Liver (tissue), 8 donors: ENCODE measurements at regions not wholly inside any gene's neighbourhood (a gene's known extent, or its start where the extent isn't known, plus 50 kb on each side); places are given as distances from the start of the nearest gene placed in this dataset.

Source experiments
- DNase-seq: peaks from one replicate; pipeline ENCODE4 v3.0.0-alpha.2; 2017; ENCODE audit warnings: low spot score
- H3K27ac ChIP-seq, 2 donors: one replicate each; pipeline ENCODE4 v1.7.0; 2013; ENCODE audit warnings: inconsistent platforms in 2 of 2, low read length in 2 of 2, control low read depth in 1 of 2, low read depth in 1 of 2, mild to moderate bottlenecking in 1 of 2
- H3K27me3 ChIP-seq, 4 donors: one replicate each; pipeline versions ENCODE4 v1.6.1 to v1.7.0; 2013; ENCODE audit warnings: low read length in 3 of 4, inconsistent platforms in 1 of 4, mild to moderate bottlenecking in 1 of 4, moderate library complexity in 1 of 4; ENCODE audit not compliant: control insufficient read depth in 4 of 4, insufficient read depth in 4 of 4
- H3K36me3 ChIP-seq, 4 donors: one replicate each; pipeline versions ENCODE4 v1.6.1 to v1.7.0; 2013; ENCODE audit warnings: low read length in 3 of 4, mild to moderate bottlenecking in 3 of 4, low read depth in 1 of 4, moderate library complexity in 1 of 4; ENCODE audit not compliant: control insufficient read depth in 4 of 4, insufficient read depth in 3 of 4
- H3K4me1 ChIP-seq, 4 donors: one replicate each; pipeline versions ENCODE4 v1.6.1 to v1.7.0; 2013; ENCODE audit warnings: low read length in 3 of 4, mild to moderate bottlenecking in 3 of 4, moderate library complexity in 1 of 4; ENCODE audit not compliant: control insufficient read depth in 4 of 4, insufficient read depth in 4 of 4
- H3K4me3 ChIP-seq, 3 donors: one replicate each; pipeline versions ENCODE4 v1.6.1 to v1.7.0; 2013; ENCODE audit warnings: low read length in 3 of 3, control low read depth in 1 of 3, low read depth in 1 of 3, mild to moderate bottlenecking in 1 of 3
- H3K9ac ChIP-seq, 2 donors: one replicate each; pipeline ENCODE4 v1.7.0; 2013; ENCODE audit warnings: low read length in 2 of 2, mild to moderate bottlenecking in 2 of 2, moderate library complexity in 2 of 2, control low read depth in 1 of 2, low read depth in 1 of 2
- H3K9me3 ChIP-seq, 4 donors: one replicate each; pipeline versions ENCODE4 v1.6.1 to v1.7.0; 2013; ENCODE audit warnings: low read length in 3 of 4; ENCODE audit not compliant: control insufficient read depth in 4 of 4
- ATF3 ChIP-seq: IDR thresholded peaks from 2 replicates; pipeline ENCODE4 v1.6.1; 2016; ENCODE audit warnings: antibody characterized with exemption
- CTCF ChIP-seq: fragments of 150-350 bp; IDR thresholded peaks from 2 replicates; pipeline ENCODE4 v1.5.1; 2017; ENCODE audit warnings: improper control_type of control experiment, low read depth, low read length; ENCODE audit not compliant: missing input control
- EGR1 ChIP-seq, 2 donors: IDR thresholded peaks; 2 replicates each; pipeline ENCODE4 v1.6.1; 2016 to 2018; ENCODE audit warnings: antibody characterized with exemption in 2 of 2, low read depth in 2 of 2
- FOXA1 ChIP-seq: IDR thresholded peaks from 2 replicates; pipeline ENCODE4 v1.6.1; 2016; ENCODE audit warnings: antibody characterized with exemption
- FOXA2 ChIP-seq: IDR thresholded peaks from 2 replicates; pipeline ENCODE4 v1.6.1; 2016; ENCODE audit warnings: antibody characterized with exemption
- GABPA ChIP-seq, 2 donors: IDR thresholded peaks in 1 of 2; conservative IDR thresholded peaks in 1 of 2; 2 replicates each; pipeline ENCODE4 v1.6.1; 2016; ENCODE audit warnings: antibody characterized with exemption in 2 of 2, mild to moderate bottlenecking in 1 of 2, moderate library complexity in 1 of 2
- HNF4A ChIP-seq, 2 donors: conservative IDR thresholded peaks; 2 replicates each; pipeline ENCODE4 v1.6.1; 2016; ENCODE audit warnings: antibody characterized with exemption in 2 of 2, mild to moderate bottlenecking in 2 of 2
- HNF4G ChIP-seq: IDR thresholded peaks from 2 replicates; pipeline ENCODE4 v1.6.1; 2016; ENCODE audit warnings: antibody characterized with exemption
- MAX ChIP-seq: IDR thresholded peaks from 2 replicates; pipeline ENCODE4 v1.6.1; 2016; ENCODE audit warnings: antibody characterized with exemption
- NR2F2 ChIP-seq: IDR thresholded peaks from 2 replicates; pipeline ENCODE4 v1.6.1; 2016; ENCODE audit warnings: antibody characterized with exemption
- RAD21 ChIP-seq, 2 donors: IDR thresholded peaks; 2 replicates each; pipeline ENCODE4 v1.6.1; 2016; ENCODE audit warnings: antibody characterized with exemption in 2 of 2, mild to moderate bottlenecking in 2 of 2
- RXRA ChIP-seq, 2 donors: IDR thresholded peaks; 2 replicates each; pipeline ENCODE4 v1.6.1; 2017 to 2018; ENCODE audit warnings: antibody characterized with exemption in 2 of 2, mild to moderate bottlenecking in 1 of 2
- SP1 ChIP-seq: IDR thresholded peaks from 2 replicates; pipeline ENCODE4 v1.6.1; 2018; ENCODE audit warnings: antibody characterized with exemption, mild to moderate bottlenecking
- TAF1 ChIP-seq: conservative IDR thresholded peaks from 2 replicates; pipeline ENCODE4 v1.6.1; 2016; ENCODE audit warnings: antibody characterized with exemption, mild to moderate bottlenecking
- ZBTB33 ChIP-seq: IDR thresholded peaks from 2 replicates; pipeline ENCODE4 v1.6.1; 2016; ENCODE audit warnings: antibody characterized with exemption
- WGBS: extraction: QIAGEN DNeasy Blood & Tissue Kit; methylation state at CpG from one replicate; pipeline ENCODE4 v1.1.7; 2013; 5-methylcytosine and 5-hydroxymethylcytosine counted together
- donor health status: healthy.
- donor health status: healthy.
- donor health status: healthy.
- donor health status: healthy.
- donor health status: healthy.

GRCh38 chr13:87393358-87393757 lies 277.8 kb upstream of the SLITRK5 start:
- TF ChIP-seq EGR1 (IDR thresholded peaks at IDR 0.05; ENCODE audit: low read depth in 2 of 2): no peak
- no peak for TF ChIP-seq NR2F2
- no peak for TF ChIP-seq ZBTB33
- no peak for TF ChIP-seq RAD21 (IDR thresholded peaks at IDR 0.05)
- no peak for TF ChIP-seq RXRA (IDR thresholded peaks at IDR 0.05)
- TF ChIP-seq HNF4A (conservative IDR thresholded peaks at IDR 0.05): no peak
- TF ChIP-seq GABPA (IDR thresholded peaks at IDR 0.05 in 1 of 2, conservative IDR thresholded peaks at IDR 0.05 in 1 of 2): no peak
- TF ChIP-seq FOXA2: no peak
- no peak for TF ChIP-seq TAF1
- TF ChIP-seq FOXA1: no peak
- no peak for TF ChIP-seq MAX
- TF ChIP-seq SP1: no peak
- no peak for TF ChIP-seq HNF4G
- no peak for TF ChIP-seq CTCF
- TF ChIP-seq ATF3: no peak
- Histone ChIP-seq H3K9me3 (no peaks in the 10 kb centered on the region), H3K4me1 (no peaks in the 10 kb centered on the region), H3K36me3 (no peaks in the 10 kb centered on the region), H3K27ac (no peak overlapping the region), H3K4me3 (no peak overlapping the region), H3K27me3 (no peaks in the 10 kb centered on the region), H3K9ac (no peak overlapping the region)
- DNase-seq: no peak

GRCh38 chr13:87398047-87398446 lies 273.1 kb upstream of the SLITRK5 start:
- DNase-seq: no peak
- H3K4me3 ChIP-seq: no peak overlapping the region
- no peaks in the 10 kb centered on the region for H3K27me3 ChIP-seq
- H3K4me1 ChIP-seq: no peaks in the 10 kb centered on the region
- H3K36me3 ChIP-seq: no peaks in the 10 kb centered on the region
- no peaks in the 10 kb centered on the region for H3K9me3 ChIP-seq
- 65% methylated on average over 3 of the region's 3 CpGs for WGBS
- H3K27ac ChIP-seq: no peak overlapping the region
- TF ChIP-seq GABPA (IDR thresholded peaks at IDR 0.05 in 1 of 2, conservative IDR thresholded peaks at IDR 0.05 in 1 of 2): no peak
- TF ChIP-seq ZBTB33: no peak
- no peak overlapping the region for H3K9ac ChIP-seq
